ENCODE measurements at regions not wholly inside any gene's neighbourhood (a gene's known extent, or its start where the extent isn't known, plus 50 kb on each side); places are given as distances from the start of the nearest gene placed in this dataset.

DNA sequence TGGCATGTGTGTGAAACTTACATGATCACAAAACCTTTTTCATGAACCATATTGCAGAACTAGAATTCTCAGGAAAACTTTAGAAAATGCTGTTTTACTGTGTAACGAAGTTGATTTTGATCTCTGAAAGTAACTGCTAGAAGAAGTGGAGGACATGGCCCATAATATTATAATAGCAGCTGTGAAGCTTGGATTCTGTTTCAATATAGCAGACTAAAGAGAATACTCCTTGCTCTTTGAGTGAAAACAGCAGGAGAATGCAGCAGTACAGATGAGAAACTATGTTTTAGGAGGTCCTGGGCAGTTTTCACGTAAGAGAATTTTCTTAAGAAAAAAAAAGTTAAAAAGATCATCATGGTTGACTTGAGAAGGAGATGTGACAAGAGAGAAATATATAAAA, 76.7 kb upstream of the POU2AF2 start:
- TF ChIP-seq POLR2A (IDR thresholded peaks at IDR 0.05), result no peak
- TF ChIP-seq, protein P1, sequence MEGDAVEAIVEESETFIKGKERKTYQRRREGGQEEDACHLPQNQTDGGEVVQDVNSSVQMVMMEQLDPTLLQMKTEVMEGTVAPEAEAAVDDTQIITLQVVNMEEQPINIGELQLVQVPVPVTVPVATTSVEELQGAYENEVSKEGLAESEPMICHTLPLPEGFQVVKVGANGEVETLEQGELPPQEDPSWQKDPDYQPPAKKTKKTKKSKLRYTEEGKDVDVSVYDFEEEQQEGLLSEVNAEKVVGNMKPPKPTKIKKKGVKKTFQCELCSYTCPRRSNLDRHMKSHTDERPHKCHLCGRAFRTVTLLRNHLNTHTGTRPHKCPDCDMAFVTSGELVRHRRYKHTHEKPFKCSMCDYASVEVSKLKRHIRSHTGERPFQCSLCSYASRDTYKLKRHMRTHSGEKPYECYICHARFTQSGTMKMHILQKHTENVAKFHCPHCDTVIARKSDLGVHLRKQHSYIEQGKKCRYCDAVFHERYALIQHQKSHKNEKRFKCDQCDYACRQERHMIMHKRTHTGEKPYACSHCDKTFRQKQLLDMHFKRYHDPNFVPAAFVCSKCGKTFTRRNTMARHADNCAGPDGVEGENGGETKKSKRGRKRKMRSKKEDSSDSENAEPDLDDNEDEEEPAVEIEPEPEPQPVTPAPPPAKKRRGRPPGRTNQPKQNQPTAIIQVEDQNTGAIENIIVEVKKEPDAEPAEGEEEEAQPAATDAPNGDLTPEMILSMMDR (IDR thresholded peaks at IDR 0.05), result no peak

All from suprapubic skin (tissue), 3 donors.